HG03060 (cell line): ENCODE measurements at regions not wholly inside any gene's neighbourhood (a gene's known extent, or its start where the extent isn't known, plus 50 kb on each side); places are given as distances from the start of the nearest gene placed in this dataset.

Experiments
- ATAC-seq: cut with Tn5 transposase; IDR thresholded peaks from one replicate; pipeline ENCODE4 v1.9.1; 2021; ENCODE audit warnings: low read depth, moderate number of reproducible peaks; ENCODE audit not compliant: unreplicated experiment

- no peak for ATAC-seq
Measured at GRCh38 chr12:90023207-90023900, 314.7 kb upstream of the ATP2B1 start.

- no peak for ATAC-seq
Measured at GRCh38 chr12:90021795-90022440, 313.3 kb upstream of the ATP2B1 start.

GRCh38 chr12:90020881-90021280, 312.2 kb upstream of the ATP2B1 start:
- no peak for ATAC-seq

- ATAC-seq, result no peak
Measured at GRCh38 chr12:90020436-90020835, 311.8 kb upstream of the ATP2B1 start.

- no peak for ATAC-seq
Measured at GRCh38 chr12:90020014-90020413, 311.4 kb upstream of the ATP2B1 start.

GRCh38 chr12:90017316-90017715, 308.7 kb upstream of the ATP2B1 start:
- ATAC-seq, result no peak

- no peak for ATAC-seq
Measured at GRCh38 chr12:90015228-90015627, 306.6 kb upstream of the ATP2B1 start.

- ATAC-seq, result no peak
Measured at GRCh38 chr12:90013409-90013808, 304.8 kb upstream of the ATP2B1 start.

- ATAC-seq, result no peak
Measured at GRCh38 chr12:90010089-90010488, 301.5 kb upstream of the ATP2B1 start.

GRCh38 chr12:90008277-90008676, 299.6 kb upstream of the ATP2B1 start:
- no peak for ATAC-seq

GRCh38 chr12:90004319-90005074, 295.9 kb upstream of the ATP2B1 start:
- ATAC-seq, result no peak

GRCh38 chr12:90003688-90004087, 295.1 kb upstream of the ATP2B1 start:
- no peak for ATAC-seq

GRCh38 chr12:90000721-90001120, 292.1 kb upstream of the ATP2B1 start:
- ATAC-seq, result no peak

- no peak for ATAC-seq
Measured at GRCh38 chr12:89999699-90000505, 291.3 kb upstream of the ATP2B1 start.

- no peak for ATAC-seq
Measured at GRCh38 chr12:89995870-89996269, 287.2 kb upstream of the ATP2B1 start.

GRCh38 chr12:89994911-89995310, 286.3 kb upstream of the ATP2B1 start:
- ATAC-seq, result no peak

GRCh38 chr12:89993632-89994031, 285.0 kb upstream of the ATP2B1 start:
- ATAC-seq, result no peak

GRCh38 chr12:89992668-89993451, 284.2 kb upstream of the ATP2B1 start:
- no peak for ATAC-seq

GRCh38 chr12:89991807-89992590, 283.4 kb upstream of the ATP2B1 start:
- no peak for ATAC-seq
